Endothelial cell of umbilical vein (primary cell): ENCODE measurements at regions not wholly inside any gene's neighbourhood (a gene's known extent, or its start where the extent isn't known, plus 50 kb on each side); places are given as distances from the start of the nearest gene placed in this dataset.

Experiments used
- BruUV-seq: library from RNA; stranded (reverse); fragments of 400-500 nt; replicated peaks from 2 replicates; lab custom pipeline; 2021; lab: Mats Ljungman, UMichigan
- CTCF ChIA-PET: fragments of 300-600, 350-600 bp; sonication (Branson Sonifier 250); formaldehyde crosslinking; loops from one replicate; lab custom pipeline; 2021; ENCODE audit warnings: antibody characterized with exemption, inconsistent platforms; lab: Charles Lee
- POLR2A ChIA-PET: fragments of 300-600, 350-600 bp; sonication (Branson Sonifier 250); formaldehyde crosslinking; loops from one replicate; lab custom pipeline; 2021; ENCODE audit warnings: antibody characterized with exemption, inconsistent platforms; lab: Charles Lee
- DNase-seq: peaks from one replicate; pipeline ENCODE4 v3.0.0-alpha.2; 2011; ENCODE audit warnings: low read depth, low spot score
- FAIRE-seq: peaks from 2 replicates; lab custom pipeline; 2011; peaks lifted over from hg19 to GRCh38; lab: Jason Lieb, UNC
- H2AFZ ChIP-seq: 2 replicates; pipeline ENCODE4 v1.6.0; 2012; ENCODE audit warnings: low read depth, low read length, control low read depth, inconsistent platforms
- H3K27ac ChIP-seq: 2 replicates; pipeline ENCODE4 v1.5.1; 2011; ENCODE audit warnings: low read depth, mild to moderate bottlenecking, control low read depth, low read length, moderate library complexity; ENCODE audit not compliant: insufficient read depth
- H3K27me3 ChIP-seq, 2 experiments: 2 replicates each; pipeline versions ENCODE4 v1.6.0 to v1.6.1; 2011; ENCODE audit warnings: low read length in 2 of 2, mixed read lengths in 1 of 2; ENCODE audit not compliant: control insufficient read depth in 2 of 2, insufficient read depth in 2 of 2
- H3K36me3 ChIP-seq, 2 experiments: 2 replicates in 1 of 2; 3 replicates in 1 of 2; pipeline ENCODE4 v1.5.1; 2011; ENCODE audit warnings: low read length in 2 of 2, mild to moderate bottlenecking in 1 of 2, moderate library complexity in 1 of 2; ENCODE audit not compliant: control insufficient read depth in 2 of 2, insufficient read depth in 2 of 2; ENCODE audit errors: extremely low read depth in 1 of 2
- H3K4me1 ChIP-seq: 3 replicates; pipeline ENCODE4 v1.5.1; 2011; ENCODE audit warnings: mild to moderate bottlenecking, low read length; ENCODE audit not compliant: control insufficient read depth, insufficient read depth; ENCODE audit errors: extremely low read depth
- H3K4me2 ChIP-seq: 2 replicates; pipeline ENCODE4 v1.6.1; 2011; ENCODE audit warnings: low read length, control low read depth, mixed read lengths; ENCODE audit not compliant: insufficient read depth
- H3K4me3 ChIP-seq, 3 experiments: fragments of 200-600 bp in 1 of 3; sonication (generic), shearing (Covaris generic) in 1 of 3; replicated peaks in 1 of 3; 2 replicates each; pipeline ENCODE4 v1.5.1; 2011 to 2016; ENCODE audit warnings: control low read depth in 3 of 3, low read length in 3 of 3, mild to moderate bottlenecking in 2 of 3, inconsistent platforms in 1 of 3, low read depth in 1 of 3, moderate library complexity in 1 of 3; ENCODE audit not compliant: insufficient read depth in 1 of 3
- H3K79me2 ChIP-seq: 2 replicates; pipeline ENCODE4 v1.6.0; 2012; ENCODE audit warnings: low read length, inconsistent platforms; ENCODE audit not compliant: control insufficient read depth, insufficient read depth
- H3K9ac ChIP-seq: replicated peaks from 2 replicates; pipeline ENCODE3; 2011; ENCODE audit warnings: low read length, control low read depth; ENCODE audit not compliant: insufficient read depth; ENCODE audit errors: extremely low read depth
- H3K9me1 ChIP-seq: replicated peaks from 3 replicates; pipeline ENCODE4 v1.6.0; 2011; ENCODE audit warnings: mild to moderate bottlenecking, low read length; ENCODE audit not compliant: control insufficient read depth, insufficient read depth; ENCODE audit errors: extremely low read depth
- H3K9me3 ChIP-seq: replicated peaks from 2 replicates; pipeline ENCODE4 v1.5.1; 2012; ENCODE audit warnings: low read length, inconsistent platforms; ENCODE audit not compliant: control insufficient read depth, insufficient read depth
- H4K20me1 ChIP-seq: replicated peaks from 2 replicates; pipeline ENCODE3; 2011; ENCODE audit warnings: mild to moderate bottlenecking, low read length; ENCODE audit not compliant: control insufficient read depth, insufficient read depth; ENCODE audit errors: extremely low read depth
- CTCF ChIP-seq, 2 donors: IDR thresholded peaks; 1 replicate in 1 of 2; 2 replicates in 1 of 2; pipeline ENCODE4 v1.5.1; 2011; ENCODE audit warnings: low read length in 2 of 2, mild to moderate bottlenecking in 2 of 2, moderate library complexity in 2 of 2, control low read depth in 1 of 2, inconsistent platforms in 1 of 2, low read depth in 1 of 2; ENCODE audit not compliant: insufficient read depth in 1 of 2; ENCODE audit errors: extremely low read depth in 1 of 2
- EZH2 ChIP-seq: IDR thresholded peaks from 2 replicates; pipeline ENCODE4 v1.6.1; 2012; ENCODE audit warnings: borderline replicate concordance, low read depth, mild to moderate bottlenecking, moderate library complexity, low read length, inconsistent platforms; ENCODE audit not compliant: severe bottlenecking
- GATA2 ChIP-seq: IDR thresholded peaks from 2 replicates; pipeline ENCODE4 v1.7.0; 2011; ENCODE audit warnings: low read depth, mild to moderate bottlenecking, moderate library complexity, mixed read lengths, low read length; ENCODE audit not compliant: insufficient read length, insufficient read depth
- JUN ChIP-seq: IDR thresholded peaks from 2 replicates; pipeline ENCODE4 v1.6.1; 2011; ENCODE audit warnings: borderline replicate concordance, low read depth; ENCODE audit not compliant: insufficient read length, insufficient read depth
- MYC ChIP-seq: IDR thresholded peaks from one replicate; pipeline ENCODE4 v1.6.1; 2011; ENCODE audit warnings: mild to moderate bottlenecking, low read depth, low read length
- POLR2AphosphoS5 ChIP-seq: IDR thresholded peaks from 2 replicates; pipeline ENCODE4 v1.6.1; 2012; ENCODE audit warnings: low read depth, mild to moderate bottlenecking, control low read depth, low read length, moderate library complexity; ENCODE audit not compliant: insufficient read depth
- dilution Hi-C: fragments of 300-500 bp; cut with MboI; formaldehyde crosslinking; loops from one replicate; pipeline ENCODE4 v1.15.0; 2019; ENCODE audit warnings: low sequenced_read_pairs; ENCODE audit not compliant: extremely low pct_ligation_motif_present
- intact Hi-C: fragments of 100-400 bp; cut with micrococcal nuclease; formaldehyde crosslinking; loops from one replicate; pipeline ENCODE4 v1.10.0; 2022
- TF ChIP-seq, protein P1 (sequence below): IDR thresholded peaks from 2 replicates; pipeline ENCODE4 v1.6.1; 2011; ENCODE audit not compliant: insufficient read depth, insufficient read length

- Histone ChIP-seq H3K9ac (no peak overlapping the region), H3K4me2 (no peak overlapping the region), H3K9me3 (no peaks in the 10 kb centered on the region), H4K20me1 (no peaks in the 10 kb centered on the region), H3K27me3 (no peaks in the 10 kb centered on the region), H3K4me3 (no peak overlapping the region), H2AFZ (no peak overlapping the region), H3K9me1 (no peaks in the 10 kb centered on the region), H3K27ac (no peak overlapping the region), H3K36me3 (no peaks in the 10 kb centered on the region), H3K4me1 (no peaks in the 10 kb centered on the region), H3K79me2 (no peaks in the 10 kb centered on the region)
- dilution Hi-C loops (no loop called here), intact Hi-C loops (no loop called here)
- no peak for DNase-seq
- ChIA-PET POLR2A (no interaction called here), CTCF (no interaction called here)
- no peak for FAIRE-seq
- no TSS peak for BruUV-seq
- TF ChIP-seq POLR2AphosphoS5 (no peak), MYC (no peak), EZH2 (no peak)
Measured at GRCh38 chr6:168387911-168388310, 53.1 kb upstream of the SMOC2 start.

DNA sequence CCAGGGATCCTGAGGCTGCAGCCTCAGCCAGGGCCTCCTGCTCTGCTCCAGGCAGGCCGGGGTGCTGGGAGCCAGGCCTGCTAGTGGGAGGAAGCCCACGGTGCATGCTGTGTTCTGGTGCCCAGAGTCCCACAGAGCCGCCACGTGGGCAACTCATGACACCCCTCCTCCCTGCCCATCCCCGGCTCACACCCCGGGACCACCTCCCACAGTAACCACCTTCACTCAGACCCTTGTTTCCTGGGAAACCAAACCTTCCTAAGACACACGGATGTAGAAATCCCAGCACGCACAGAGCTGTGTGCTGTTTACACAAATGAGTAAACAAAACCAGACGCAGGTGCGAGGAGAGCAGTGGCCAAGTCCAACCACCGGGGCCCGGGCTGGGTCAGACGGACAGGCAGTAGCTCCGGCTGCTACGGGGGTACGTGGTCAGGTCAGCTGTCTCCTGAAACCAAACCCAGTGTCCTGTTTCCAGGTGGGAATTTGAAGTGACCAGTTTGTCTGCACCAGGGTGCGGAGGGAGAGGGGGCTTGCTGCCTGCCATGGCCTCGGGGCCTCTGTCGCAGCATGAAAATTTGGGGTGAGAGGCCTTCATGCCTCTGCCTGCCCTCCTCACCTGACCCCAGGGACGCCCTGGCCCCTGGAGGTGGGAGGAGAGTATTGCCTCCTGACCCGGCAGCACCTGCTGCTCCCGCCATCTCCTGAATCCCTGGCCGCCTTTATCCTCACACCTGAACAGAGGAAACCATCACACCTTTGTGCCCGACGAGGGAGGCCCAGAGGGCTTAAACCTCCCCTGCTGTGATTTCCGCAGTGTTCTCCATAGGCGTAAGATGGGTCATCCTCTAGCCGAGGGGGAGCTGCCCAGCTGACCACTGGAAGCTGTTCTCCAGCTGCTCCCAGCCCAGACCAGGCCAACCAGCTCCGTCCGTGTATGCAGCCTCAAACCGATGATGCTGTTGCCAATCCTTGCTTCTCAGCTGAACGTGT, 52.0 kb upstream of the SMOC2 start:
- TF ChIP-seq JUN (no peak), MYC (no peak), CTCF (IDR thresholded peaks at IDR 0.05; ENCODE audit: extremely low read depth in 1 of 2, insufficient read depth in 1 of 2, low read depth in 1 of 2, low read length in 2 of 2) (no peak), GATA2 (no peak)
- TF ChIP-seq, protein P1, sequence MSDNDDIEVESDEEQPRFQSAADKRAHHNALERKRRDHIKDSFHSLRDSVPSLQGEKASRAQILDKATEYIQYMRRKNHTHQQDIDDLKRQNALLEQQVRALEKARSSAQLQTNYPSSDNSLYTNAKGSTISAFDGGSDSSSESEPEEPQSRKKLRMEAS: no peak
- Histone ChIP-seq H4K20me1 (no peaks in the 10 kb centered on the region), H3K4me2 (no peak overlapping the region), H3K4me3 (no peak overlapping the region), H3K79me2 (no peaks in the 10 kb centered on the region), H2AFZ (no peak overlapping the region), H3K9me1 (no peaks in the 10 kb centered on the region), H3K9ac (no peak overlapping the region), H3K4me1 (no peaks in the 10 kb centered on the region), H3K36me3 (no peaks in the 10 kb centered on the region), H3K27me3 (no peaks in the 10 kb centered on the region), H3K27ac (no peak overlapping the region), H3K9me3 (no peaks in the 10 kb centered on the region)
- intact Hi-C loops (no loop called here), dilution Hi-C loops (no loop called here)
- BruUV-seq: no TSS peak
- FAIRE-seq: no peak
- DNase-seq: no peak
- POLR2A ChIA-PET: no interaction called here
- CTCF ChIA-PET: no interaction called here
